HG02759 (cell line): ENCODE measurements at regions not wholly inside any gene's neighbourhood (a gene's known extent, or its start where the extent isn't known, plus 50 kb on each side); places are given as distances from the start of the nearest gene placed in this dataset.
"Not testable (repeated sequence)": the region's sequence is repeated elsewhere in the genome, so short reads cannot be mapped to it uniquely, and the experiment has no call there.

ENCODE experiments used
- ATAC-seq: cut with Tn5 transposase; IDR thresholded peaks from one replicate; pipeline ENCODE4 v1.9.1; 2021; ENCODE audit warnings: mild to moderate bottlenecking, moderate library complexity; ENCODE audit not compliant: unreplicated experiment

DNA sequence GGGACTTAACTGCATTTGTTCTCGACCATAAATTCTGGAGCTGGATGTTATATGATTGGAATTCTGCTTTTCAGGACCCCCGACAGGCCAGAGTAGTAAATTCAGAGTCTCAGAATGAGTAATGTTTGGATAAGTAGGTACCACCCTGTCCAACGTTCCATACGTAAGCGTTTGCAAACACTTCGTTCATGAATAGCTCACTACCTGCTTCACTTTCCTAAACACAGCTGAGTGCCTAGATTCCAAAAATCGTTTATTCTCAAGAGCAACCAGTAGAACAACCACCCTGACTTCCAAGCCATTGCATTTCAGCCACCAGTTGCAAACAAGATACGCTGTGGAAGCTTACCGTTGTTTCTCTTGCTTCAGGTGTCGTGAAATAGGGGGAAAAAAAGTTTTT lies 101.3 kb upstream of the DMRT1 start:
- no peak for ATAC-seq

DNA sequence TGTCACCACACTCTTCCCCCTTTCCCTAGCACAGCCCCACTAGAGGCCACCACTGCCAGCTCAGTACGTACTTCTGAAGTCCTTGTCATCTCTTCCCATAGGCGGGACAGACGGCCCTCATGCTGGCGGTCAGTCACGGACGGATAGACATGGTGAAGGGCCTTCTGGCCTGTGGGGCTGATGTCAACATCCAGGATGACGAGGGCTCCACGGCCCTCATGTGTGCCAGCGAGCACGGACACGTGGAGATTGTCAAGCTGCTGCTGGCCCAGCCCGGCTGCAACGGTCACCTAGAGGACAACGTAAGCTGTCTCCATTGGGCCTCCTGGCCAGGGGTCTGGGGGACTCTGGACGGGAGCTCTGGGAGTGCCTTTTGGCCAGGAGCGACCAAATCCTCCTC lies 99.4 kb upstream of the DMRT1 start:
- no peak for ATAC-seq

DNA sequence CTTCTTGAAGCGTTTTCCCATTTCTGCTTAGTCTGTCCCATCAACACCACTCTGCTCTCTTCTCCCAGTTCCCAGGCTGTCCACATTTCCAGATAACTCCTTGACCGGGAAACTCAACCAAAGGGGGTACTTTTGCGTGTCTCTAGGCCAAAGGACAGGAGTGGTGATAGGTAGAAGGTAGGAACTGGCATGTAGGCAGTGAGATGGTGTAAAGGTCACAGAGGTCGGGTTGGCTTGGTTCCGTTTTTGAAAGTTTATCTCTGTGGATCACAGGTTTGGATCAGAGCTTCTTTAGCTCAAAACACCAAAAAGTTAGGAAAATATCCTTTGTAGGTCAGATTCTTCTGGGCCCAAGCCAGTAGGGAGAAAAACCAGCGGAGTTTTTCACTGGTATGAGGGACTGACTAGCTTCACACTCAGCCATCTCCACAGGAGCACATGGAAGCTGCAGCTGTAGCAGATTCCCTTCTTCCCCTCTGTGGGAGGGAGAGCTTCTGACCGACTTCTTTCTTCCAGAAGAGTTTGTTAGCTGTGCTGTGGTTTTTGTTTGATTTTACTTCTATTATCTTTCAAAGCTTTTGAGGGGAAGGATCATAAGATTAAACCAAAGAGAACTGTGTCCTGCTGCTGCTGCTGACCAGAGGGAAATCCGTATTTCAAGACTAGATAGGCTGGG lies 98.4 kb upstream of the DMRT1 start:
- no peak for ATAC-seq

DNA sequence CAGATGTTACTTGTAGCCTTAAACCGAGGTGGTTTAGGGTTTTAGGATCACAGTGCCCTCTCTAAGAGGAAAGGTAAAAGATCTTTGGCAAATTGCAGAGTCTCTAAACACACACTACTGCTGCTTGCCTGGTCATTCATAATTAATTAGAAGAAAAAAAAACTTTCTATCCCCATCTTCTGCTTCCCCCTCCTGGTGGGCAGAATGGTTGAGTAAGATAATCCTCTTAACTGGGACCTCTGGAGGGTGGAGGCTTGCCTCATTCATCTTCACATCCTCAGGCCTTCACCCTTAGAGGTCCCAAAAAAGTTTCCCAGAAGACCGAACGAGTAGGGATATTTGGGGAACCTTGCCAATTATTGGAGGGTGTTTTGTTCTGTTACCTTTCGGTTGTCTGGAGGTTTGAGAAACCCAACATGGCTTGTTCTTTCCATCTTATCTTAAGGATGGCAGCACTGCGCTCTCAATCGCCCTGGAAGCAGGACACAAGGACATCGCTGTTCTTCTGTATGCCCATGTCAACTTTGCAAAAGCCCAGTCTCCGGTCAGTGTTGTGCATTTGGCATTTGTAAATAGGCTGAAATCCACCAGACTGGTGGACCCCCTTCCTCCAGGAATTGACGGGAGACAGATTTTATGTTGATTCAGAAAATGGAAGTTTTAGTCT lies 97.3 kb upstream of the DMRT1 start:
- ATAC-seq: no peak

DNA sequence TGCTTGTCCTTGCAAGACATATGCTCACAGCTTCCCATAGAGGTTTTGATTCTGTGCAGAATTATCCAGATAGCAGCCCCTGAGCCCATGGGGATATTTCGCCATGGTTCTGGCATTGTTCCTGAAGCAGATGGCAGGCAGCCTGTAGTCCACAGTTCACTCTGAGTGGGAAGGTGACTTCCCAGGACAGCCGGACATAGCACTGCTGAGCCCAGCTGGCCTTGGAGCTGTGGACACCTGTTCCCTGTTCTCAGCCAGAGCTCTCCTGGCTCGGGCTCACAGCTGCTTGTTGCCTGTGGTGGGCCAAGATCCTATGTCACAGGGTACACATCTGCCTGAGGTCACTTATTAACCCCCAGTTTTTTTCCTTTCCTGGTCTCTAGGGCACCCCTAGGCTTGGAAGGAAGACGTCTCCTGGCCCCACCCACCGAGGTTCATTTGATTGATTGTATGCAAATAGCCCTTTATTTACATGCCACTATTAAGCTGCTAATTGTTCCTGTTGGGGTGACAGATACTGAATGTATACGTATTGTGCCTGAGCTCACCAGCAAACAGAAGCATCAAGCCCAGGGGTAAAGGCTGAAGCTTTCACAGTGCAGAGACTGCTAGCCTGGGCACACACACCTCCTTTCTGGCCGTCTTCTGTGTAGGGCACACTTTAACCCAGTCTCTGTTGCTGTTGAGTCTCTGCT lies 96.6 kb upstream of the DMRT1 start:
- ATAC-seq: no peak

DNA sequence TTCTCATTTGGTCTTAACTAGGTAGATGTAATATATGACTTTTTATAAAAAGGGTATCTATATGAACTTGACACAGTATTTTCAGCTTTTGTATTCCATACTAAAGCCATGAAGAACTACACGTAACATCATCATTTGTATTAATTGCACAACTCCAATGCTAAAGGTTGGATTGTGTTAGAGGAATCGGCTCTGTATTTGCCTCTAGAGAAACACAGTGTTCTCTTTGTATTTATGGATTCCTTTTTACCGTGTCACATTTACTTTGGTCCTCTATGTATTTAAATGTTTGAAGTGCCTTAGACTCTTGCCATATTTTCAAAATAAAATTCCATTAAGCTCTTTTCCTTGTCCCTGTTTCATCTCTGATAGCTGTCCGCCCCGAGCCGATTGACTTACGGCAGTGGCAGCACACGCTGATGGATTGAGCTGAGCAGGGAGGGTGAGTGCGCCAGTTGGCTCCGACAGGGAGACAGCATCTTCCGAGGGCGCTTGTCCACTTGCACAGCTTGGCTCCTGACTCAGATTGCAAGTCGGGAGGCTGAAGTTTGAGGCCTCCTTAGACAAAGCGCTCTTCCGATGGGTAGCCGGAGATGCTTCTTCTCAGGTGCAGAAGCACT lies 95.6 kb upstream of the DMRT1 start:
- ATAC-seq: no peak

DNA sequence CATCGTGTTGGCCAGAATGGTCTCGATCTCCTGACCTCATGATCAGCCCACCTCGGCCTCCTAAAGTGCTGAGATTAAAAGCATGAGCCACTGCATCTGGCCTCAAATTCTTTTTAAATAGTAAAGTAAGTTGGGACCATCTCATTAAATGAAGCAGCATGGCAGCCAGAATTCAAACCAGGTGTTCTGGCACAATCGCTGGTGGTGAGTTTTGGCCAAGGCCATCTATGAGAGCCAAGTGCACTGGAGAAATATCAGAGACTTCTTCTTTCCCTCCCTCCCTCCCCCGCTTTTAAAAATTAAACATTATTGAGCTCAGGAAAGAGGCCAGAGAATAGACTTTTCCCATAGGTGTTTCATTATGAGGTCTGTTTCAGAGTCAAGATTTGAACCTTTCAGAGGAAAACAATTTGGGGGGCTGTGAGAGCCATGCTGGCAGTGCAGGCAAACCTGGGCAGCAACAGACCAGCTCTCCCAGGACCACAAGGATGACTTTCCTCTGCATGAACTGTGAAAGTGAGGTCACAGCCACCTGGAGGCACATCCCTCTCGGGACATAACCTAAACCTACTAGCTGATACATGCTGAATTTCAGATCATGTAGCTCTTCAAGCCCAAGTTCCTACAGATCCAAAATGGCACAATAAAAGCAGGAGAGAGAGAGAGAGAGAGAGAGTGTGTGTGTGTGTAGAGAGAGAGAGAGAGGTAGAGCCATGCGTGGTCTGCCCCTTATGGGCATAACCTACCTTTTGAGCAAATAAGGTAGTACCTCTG lies 94.6 kb upstream of the DMRT1 start:
- no peak for ATAC-seq

DNA sequence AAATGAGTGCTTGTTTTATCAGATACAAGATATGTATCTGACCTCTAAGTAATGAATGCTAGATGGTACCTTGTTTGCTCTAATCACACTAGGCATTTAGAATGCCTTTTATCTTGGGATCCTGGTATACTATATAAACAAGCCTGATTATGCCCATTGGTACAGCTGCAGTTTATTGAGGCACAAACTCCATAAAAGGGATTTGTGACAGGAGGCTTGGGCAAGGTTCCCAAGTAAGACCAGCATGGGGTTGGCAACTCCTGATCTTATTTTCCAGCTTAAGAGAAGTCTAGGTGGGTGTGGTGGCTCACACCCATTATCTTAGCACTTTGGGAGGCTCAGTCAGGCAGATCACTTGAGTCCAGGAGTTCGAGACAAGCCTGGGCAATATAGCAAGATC lies 93.9 kb upstream of the DMRT1 start:
- no peak for ATAC-seq

DNA sequence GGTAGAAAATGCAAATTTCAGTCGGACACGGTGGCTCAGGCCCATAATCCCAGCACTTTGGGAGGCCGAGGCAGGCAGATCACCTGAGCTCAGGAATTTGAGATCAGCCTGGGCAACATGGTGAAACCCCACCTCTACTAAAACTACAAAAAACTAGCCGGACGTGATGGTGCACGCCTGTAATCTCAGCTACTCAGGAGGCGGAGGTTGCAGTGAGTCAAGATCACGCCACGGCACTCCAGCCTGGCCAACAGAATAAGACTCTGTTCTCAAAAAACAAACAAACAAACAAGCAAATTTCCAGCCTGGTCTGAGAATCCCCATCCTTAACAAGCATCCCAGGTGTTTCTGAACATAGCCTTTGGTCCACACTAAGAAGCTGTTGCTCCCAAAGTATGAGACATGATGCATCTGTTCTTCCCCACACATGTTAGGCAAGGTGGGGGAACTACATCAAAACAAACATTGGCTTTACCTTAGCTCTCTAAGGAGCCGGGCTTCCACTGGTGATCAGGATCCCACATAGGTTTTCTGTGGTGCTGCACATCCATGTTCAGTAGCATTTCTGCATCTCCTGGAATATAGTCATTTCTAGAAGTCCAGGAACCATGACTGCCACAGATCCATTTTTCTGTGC lies 92.5 kb upstream of the DMRT1 start:
- no peak for ATAC-seq

DNA sequence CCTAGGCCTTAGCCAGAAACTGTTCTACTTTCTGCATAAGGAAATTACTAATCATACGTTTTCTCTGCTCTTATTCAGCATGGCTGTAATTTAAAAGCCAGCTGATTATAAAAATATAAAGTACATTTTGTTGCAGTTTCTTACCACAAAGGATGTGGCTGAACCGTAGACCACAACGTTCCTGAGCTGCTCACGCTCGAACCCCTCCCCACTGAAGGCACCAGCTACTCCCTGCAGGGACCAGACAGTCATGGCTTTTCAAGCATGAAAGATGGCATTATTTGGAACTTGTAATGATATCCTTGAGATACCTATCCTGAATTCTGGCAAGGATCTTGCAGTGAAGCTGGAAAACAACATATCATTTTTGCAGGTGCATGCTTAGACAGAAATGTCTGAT lies 91.8 kb upstream of the DMRT1 start:
- no peak for ATAC-seq

DNA sequence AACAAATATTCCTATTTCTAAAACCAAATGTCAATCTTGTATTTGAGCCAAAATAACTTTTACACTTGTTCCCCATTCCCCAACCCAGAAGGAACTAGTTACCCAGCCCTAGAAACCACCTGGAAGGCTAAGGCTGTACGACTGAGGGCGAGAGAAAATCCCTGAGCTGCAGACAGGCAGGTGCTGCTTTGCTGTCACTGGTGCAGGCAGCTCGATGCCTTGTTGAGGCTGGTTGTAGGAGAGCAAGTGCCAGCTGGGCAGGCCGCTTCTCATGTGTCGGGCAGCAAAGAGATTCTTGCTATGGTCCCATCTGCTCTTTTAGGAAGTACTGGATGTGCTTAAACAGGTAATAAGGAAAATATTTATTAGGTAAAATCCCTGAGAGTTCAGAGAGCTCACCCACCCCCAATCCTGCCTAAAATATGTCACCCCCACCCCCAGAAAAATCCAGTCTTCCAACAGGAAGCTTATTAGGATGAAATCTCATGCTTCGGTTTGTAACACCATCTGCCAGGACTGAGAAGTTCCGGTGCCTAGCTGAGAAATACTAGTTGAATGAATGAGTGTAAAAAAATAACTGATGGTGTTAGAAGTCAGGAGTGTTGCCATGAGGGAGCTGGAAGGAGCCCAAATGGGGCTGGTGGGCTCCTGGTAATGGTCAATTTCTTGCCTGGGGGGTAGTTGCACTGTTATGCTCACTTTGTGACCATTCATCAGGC lies 91.1 kb upstream of the DMRT1 start:
- no peak for ATAC-seq

DNA sequence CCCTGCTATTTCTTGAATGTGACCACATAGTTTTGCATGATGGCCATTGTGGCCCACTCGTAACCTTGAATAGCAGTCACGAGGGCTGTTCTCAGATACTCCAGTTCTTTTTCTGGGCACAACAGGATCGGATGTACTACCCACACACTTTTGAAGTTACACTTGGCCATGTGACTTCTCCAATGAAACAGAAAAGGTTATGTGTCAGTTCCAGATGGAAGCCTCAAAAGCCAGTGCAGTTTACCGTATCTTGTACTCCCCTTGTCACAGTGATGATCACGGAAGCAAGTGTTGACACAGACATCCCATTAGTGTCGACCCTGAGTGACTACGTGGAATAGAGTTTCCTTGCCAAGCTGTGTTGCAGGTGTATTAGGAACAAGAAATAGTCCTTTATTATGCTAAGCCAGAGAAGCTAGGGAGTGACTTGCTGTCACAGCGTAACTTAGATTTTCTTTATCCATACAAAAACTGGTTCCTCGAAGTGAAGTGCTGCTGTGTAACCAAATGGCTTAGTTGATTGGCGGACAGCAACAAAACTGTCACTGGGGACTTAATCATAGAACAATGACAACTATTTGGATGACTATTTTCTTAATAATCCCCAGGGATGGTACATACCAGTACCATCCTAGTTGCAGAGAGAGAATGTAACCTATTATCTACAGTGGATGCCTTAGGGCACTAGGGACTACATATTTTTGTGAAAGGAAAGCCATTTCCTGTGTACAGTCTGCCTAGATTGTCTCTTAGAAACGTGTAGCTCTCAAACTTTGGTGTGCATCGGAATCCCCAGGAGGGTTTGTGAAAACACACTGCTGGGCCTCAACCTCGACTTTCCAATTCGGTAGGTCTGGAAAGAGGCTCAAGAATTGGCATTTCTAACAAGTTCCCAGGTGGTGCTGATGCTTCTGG lies 90.1 kb upstream of the DMRT1 start:
- no peak for ATAC-seq

DNA sequence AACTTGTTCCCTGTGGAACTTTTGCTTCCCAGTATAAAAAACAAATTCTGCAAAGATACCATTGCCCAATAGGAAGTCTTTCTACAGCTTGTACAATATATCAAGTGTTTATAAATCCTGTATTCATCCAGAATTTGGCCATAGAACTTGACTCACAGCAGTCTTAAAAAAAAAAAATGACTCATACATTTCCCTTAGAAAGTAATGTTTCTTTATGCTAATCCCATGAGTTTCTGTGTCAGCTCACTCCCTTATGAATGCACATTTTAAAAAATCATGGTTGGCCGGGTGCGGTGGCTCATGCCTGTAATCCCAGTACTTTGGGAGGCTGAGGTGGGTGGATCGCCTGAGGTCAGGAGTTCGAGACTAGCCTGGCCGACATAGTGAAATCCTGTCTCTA lies 89.3 kb upstream of the DMRT1 start:
- ATAC-seq: no peak

DNA sequence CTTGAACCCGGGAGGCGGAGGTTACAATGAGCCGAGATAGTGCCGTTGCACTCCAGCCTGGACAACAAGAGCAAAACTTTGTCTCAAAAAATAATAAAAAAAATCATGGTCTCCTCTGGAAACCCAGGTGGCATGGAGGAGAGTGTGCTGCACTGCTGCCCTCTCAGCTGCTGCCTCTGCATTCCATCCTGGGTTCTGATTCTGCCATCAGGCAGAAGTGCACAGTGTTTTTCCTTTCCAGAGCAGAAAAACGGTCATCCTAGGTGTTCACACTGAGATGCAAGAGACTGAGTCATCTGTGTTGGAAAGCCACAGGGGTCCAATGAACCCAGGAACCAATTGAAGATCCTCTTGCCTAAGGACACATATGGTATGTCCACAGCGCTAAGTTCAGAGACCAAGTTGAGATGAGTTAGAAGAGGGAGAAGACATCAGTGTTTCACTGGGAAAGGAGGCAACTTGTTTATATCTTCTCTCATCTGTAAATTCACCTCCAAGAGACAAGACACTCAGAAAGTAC lies 88.8 kb upstream of the DMRT1 start:
- no peak for ATAC-seq

DNA sequence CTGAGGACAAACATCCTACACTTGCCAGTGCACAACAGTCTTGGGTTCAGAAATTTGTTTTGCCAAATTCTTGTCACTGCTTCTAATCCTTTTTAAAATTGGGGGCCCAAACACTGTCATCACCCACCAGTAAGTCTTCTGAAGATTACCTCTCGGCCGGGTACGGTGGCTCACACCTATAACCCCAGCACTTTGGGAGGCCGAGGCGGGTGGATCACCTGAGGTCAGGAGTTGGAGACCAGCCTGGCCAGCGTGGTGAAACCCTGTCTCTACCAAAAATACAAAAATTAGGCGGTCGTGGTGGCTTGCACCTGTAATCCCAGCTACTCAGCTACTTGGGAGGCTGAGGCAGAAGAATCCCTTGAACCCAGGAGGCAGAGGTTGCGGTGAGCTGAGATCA lies 87.8 kb upstream of the DMRT1 start:
- not testable (repeated sequence) for ATAC-seq

DNA sequence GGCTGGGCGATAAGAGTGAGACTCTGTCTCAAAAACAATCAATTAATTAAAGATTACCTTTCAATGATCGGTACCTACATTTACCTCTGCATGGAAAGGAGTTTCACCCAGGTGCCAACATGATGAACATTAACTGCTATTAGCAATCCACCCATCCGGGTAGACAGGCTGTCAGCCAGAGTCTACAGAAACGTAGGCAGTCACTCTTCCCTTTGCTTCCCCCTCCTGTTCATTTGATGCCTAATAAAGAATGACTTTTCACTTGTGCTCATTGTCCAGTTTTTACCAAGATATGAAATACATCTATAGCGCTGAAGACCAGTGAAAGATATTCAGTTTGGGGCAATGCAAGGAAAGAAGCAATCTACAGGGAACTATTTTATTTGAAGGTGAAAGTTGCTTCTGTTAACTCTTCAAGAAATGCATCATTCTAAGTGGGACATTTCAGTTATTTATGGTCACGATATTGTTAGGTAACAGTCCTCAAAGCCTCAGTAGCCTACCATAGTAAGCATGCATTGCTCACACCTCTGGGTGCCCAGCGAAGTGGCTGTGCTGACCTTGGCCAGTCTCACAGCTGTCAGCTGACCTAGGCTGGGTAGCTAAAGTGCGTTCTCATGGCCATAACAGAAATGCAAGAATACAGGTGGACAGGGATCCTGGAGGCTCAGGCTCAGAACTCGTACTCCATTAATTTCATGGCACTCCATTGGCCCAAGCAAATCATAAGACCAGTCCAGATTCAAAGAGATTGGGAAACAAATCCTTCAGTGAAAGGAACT lies 87.2 kb upstream of the DMRT1 start:
- ATAC-seq: no peak

DNA sequence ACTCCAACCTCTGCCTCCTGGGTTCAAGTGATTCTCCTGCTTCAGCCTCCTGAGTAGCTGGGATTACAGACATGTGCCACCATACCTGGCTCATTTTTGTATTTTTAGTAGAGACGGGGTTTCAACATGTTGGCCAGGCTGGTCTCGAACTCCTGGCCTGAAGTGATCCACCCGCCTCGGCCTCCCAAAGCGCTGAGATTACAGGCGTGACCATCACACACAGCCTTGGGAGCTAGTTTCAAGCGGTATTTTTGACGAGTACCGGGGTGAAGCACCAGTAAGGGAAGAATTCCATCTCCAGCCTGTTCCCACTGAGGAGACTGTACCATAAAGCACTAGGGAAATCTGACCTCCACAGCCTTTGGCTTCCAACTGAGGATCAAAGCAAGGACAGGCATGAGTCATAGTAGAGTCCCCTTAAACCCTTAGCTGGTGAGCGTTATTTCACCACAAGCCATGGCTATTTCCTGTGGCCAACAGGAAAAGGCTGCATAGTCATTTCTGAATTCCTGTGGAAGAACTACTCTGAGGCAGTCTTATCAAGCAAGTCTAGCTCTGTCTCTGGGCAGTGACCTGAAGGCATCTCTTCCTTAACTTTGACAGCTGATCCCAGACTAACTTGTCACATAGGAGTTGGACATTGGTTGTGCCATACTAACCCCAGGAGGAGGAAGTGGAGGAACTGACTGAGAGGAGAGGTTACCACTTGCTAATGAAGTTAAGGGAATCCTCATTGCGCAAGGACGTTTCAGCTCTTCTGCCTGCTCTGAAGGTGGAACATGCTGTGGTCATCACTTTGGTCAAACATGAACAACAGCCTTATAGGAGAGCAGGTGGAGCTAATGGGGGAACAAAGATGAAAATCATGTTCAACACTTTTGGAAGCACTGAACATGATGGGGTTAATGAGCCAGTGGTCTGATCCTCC lies 85.8 kb upstream of the DMRT1 start:
- ATAC-seq: no peak
